ENCODE measurements at regions not wholly inside any gene's neighbourhood (a gene's known extent, or its start where the extent isn't known, plus 50 kb on each side); places are given as distances from the start of the nearest gene placed in this dataset.

- H3K4me3 ChIP-seq (replicated peaks in 1 of 3), result no peak overlapping the region
- no peaks in the 10 kb centered on the region for H3K36me3 ChIP-seq
- TF ChIP-seq POLR2A (IDR thresholded peaks at IDR 0.05), result no peak
- TF ChIP-seq CTCF (IDR thresholded peaks at IDR 0.05), result no peak
- DNase-seq, result no peak
- intact Hi-C loops (cut with DNase I), result no loop called here
- no peaks in the 10 kb centered on the region for H3K9me3 ChIP-seq
- no peaks in the 10 kb centered on the region for H3K4me1 ChIP-seq
- H3K27me3 ChIP-seq, result no peaks in the 10 kb centered on the region
- WGBS, 2 donors, result 49 to 59% methylated on average over 2 of the region's 2 CpGs
- no peak overlapping the region for H3K27ac ChIP-seq
These were observed 391.5 kb upstream of the MANEA start for GRCh38 chr6:95185874-95186273.

- Histone ChIP-seq H3K36me3 (no peaks in the 10 kb centered on the region), H3K4me3 (replicated peaks in 1 of 3) (no peak overlapping the region), H3K4me1 (no peaks in the 10 kb centered on the region), H3K27me3 (no peaks in the 10 kb centered on the region), H3K9me3 (no peaks in the 10 kb centered on the region), H3K27ac (no peak overlapping the region)
- intact Hi-C loops (cut with DNase I), result no loop called here
- no peak for TF ChIP-seq POLR2A (IDR thresholded peaks at IDR 0.05)
- TF ChIP-seq CTCF (IDR thresholded peaks at IDR 0.05), result no peak
- 73 to 75% methylated on average over 1 of the region's 1 CpG for WGBS, 2 donors
- no peak for DNase-seq
These were observed 390.6 kb upstream of the MANEA start for GRCh38 chr6:95186710-95187109.

GRCh38 chr6:95197590-95197989 lies 379.7 kb upstream of the MANEA start:
- Histone ChIP-seq H3K4me3 (replicated peaks in 1 of 3) (no peak overlapping the region), H3K27ac (no peak overlapping the region), H3K27me3 (no peaks in the 10 kb centered on the region), H3K4me1 (no peaks in the 10 kb centered on the region), H3K36me3 (no peaks in the 10 kb centered on the region), H3K9me3 (no peaks in the 10 kb centered on the region)
- DNase-seq, result no peak
- intact Hi-C loops (cut with DNase I), result no loop called here
- TF ChIP-seq CTCF (IDR thresholded peaks at IDR 0.05) (no peak), POLR2A (IDR thresholded peaks at IDR 0.05) (no peak)
- 86 to 89% methylated on average over 3 of the region's 3 CpGs for WGBS, 2 donors

DNA sequence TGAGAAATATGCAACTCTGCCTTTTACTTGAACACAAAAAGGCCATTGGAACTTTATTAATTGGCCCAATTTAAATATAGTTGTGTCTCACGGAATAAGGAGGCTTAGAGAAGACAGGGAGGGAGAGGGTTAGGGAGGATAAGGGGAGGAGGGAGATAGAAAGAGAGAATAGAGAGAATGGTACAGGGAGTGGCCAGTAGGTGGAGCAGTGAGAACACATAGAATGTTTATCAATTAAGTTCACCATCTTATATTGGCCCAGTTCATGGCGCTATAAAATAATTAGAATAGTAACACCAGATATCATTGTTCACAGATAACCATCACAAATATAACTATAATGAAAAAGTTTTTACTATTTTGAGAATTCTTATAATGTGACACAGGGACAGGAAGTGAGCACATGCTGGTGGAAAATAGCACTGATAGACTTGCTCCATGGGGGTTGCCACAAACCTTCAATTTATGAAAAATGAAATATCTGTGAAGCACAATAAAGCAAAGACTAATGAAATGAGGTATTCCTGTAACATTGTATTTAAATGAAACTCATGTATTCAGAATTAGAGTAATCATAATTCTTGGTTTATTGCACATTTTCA lies 374.1 kb upstream of the MANEA start:
- intact Hi-C loops (cut with DNase I), result no loop called here
- DNase-seq, result peak; percentile 6
- WGBS, 2 donors, result 40 to 47% methylated on average over 2 of the region's 2 CpGs

DNA sequence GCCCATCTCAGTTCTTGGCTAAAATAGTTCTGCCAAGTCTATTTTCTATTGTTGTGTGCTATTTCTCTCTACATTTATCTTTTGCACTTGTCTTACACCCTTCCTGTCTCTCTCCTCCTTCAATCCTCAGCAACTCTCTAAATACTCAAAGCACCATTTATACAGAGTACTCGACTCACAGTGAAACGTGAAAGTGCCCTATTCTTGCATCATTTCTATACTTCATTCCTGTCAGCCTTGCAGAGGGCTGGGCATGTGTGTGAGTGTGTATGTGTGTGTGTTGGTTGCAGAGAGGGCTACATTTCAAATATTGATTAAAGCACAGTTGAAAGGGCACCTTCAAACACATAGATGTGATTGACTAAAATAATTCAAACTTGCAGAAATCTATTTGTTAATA lies 373.2 kb upstream of the MANEA start:
- H3K9me3 ChIP-seq, result no peaks in the 10 kb centered on the region
- no peak overlapping the region for H3K27ac ChIP-seq
- H3K27me3 ChIP-seq, result no peaks in the 10 kb centered on the region
- no peaks in the 10 kb centered on the region for H3K36me3 ChIP-seq
- no peaks in the 10 kb centered on the region for H3K4me1 ChIP-seq
- no peak overlapping the region for H3K4me3 ChIP-seq (replicated peaks in 1 of 3)
- 66 to 67% methylated on average over 2 of the region's 2 CpGs for WGBS, 2 donors
- no peak for DNase-seq
- intact Hi-C loops (cut with DNase I), result no loop called here
- no peak for TF ChIP-seq POLR2A (IDR thresholded peaks at IDR 0.05)
- no peak for TF ChIP-seq CTCF (IDR thresholded peaks at IDR 0.05)

More for the DNA sequence above, 374.1 kb upstream of the MANEA start:
- H3K4me1 ChIP-seq, result no peaks in the 10 kb centered on the region
- H3K27ac ChIP-seq, result no peak overlapping the region
- no peaks in the 10 kb centered on the region for H3K27me3 ChIP-seq
- H3K9me3 ChIP-seq, result no peaks in the 10 kb centered on the region
- H3K36me3 ChIP-seq, result no peaks in the 10 kb centered on the region
- TF ChIP-seq CTCF (IDR thresholded peaks at IDR 0.05), result peak in 3 of 6 experiments; percentile 24 to 54 (median 42)
- no peak for TF ChIP-seq POLR2A (IDR thresholded peaks at IDR 0.05)
- H3K4me3 ChIP-seq (replicated peaks in 1 of 3), result no peak overlapping the region

Measured in thyroid gland (tissue), 4 donors.